SK-N-DZ (cell line): ENCODE measurements at regions not wholly inside any gene's neighbourhood (a gene's known extent, or its start where the extent isn't known, plus 50 kb on each side); places are given as distances from the start of the nearest gene placed in this dataset.
"Not testable (repeated sequence)": the region's sequence is repeated elsewhere in the genome, so short reads cannot be mapped to it uniquely, and the experiment has no call there.

Experiments
- DNase-seq: peaks from one replicate; pipeline ENCODE4 v3.0.0-alpha.2; 2015; ENCODE audit warnings: low spot score
- small RNA-seq, 2 experiments: library from RNA; depleted of rRNA; stranded (forward); fragments of <200 nt; gene quantifications; one replicate each; pipeline ENCODE3, GENCODE V24; 2014

DNA sequence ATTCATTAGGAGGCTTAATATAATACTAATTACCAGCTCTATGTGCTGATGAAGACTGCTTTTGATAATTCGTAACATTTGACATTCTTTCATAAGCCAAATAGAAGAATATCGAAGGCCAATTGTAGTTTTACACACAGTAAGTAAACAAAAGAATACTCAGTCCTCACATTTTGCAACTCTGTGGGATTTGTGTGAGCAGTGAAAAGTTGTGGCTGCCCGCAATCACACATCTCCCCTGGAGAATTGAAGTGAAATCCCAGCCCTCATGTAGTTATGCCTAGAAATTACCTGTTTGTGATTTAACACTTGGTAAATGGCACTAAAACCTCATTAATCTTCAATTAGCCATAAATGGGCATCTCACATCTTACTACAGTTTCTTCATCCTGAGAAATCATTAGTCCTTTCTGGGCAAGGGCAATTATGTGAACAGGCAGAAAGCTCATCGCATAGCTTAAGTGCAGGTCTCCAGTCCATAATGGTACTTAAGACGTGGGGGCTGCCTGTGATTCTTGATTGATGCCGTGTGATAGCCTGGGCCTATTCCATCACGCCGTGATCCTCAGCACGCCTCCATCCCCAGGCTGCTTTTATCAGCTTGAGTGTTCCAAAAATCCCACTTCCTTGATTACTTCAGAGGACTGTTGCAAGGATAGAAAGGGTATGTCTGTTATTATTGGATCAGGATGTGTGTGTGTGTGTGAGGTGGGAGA, 97.9 kb upstream of the METTL14 start:
- peak; percentile 19 for DNase-seq

DNA sequence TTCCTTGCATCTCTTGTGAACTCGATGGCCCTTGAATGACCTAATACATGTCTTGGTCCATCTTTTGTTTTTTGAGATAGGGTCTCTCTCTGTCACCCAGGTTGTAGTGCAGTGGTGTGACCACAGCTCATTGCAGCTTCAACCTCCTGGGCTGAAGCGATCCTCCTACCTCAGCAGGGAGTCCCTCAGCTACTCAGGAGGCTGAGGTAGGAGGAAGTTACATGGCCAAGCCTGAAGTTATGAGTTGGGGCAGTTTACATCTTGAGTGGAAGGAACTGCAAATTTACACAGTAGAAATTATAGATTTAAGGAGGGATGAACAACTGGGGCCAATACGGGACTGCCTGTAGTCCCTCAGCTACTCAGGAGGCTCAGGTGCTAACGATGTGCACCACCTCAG, 97.2 kb upstream of the METTL14 start:
- DNase-seq: no peak

DNA sequence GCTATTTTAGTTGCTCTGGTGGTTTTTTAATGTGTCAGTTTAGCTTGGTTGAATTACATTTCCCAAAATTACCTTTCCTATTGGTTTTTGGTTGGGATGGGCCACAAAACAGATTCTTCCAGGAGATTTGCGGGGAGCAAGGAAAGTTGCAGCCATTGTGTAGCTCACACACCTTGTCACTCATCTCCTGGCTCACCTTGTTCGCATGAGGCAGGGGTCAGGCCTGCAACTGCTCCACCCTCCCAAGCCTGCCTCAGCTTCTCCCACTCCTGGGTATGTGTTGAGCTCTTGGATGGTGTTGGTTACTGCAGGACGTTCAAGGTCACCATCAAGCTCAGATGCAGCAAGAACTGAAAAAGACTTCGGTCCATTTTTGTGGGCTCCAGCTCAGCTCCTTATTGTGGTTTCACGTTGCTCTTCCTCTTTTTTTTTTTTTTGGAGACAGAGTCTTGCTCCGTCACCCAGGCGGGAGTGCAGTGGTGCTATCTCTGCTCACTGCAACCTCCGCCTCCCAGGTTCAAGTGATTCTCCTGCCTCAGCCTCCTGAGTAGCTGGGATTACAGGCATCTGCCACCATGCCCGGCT, 95.6 kb upstream of the METTL14 start:
- DNase-seq: no peak

DNA sequence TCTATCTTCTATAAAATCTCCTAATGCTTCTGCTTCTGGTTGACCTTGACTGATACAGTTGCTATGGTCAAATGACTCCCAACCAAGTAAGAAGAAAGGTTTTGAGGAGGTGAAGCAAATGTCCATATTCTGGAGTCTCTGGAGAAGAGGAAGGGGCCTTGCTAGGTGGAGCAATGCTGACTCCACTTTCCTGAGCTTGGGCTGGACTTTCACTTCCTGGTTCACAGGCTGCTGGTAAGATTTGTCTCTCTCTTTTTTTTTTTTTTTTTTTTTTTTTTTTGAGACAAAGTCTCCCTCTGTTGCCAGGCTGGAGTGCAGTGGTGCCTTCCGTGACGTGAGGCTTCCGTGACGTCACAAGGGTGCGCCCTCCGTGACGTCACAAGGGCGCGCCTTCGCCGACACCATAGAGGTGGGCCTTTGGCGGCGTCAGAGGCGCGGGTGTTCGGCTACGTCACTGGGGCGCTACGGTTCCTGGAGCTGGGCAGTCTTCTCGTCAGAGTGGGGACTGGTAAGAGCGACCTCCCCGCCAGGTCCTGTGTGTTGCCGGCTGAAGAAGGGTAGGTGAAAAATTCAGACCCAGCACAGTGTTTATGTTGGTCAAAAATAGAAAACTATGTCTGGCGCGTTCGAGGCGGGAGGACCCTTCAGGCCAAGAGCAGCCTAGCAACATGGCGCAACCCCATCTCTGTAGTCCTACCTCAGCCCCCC, 93.7 kb upstream of the METTL14 start:
- DNase-seq: peak; percentile 80

DNA sequence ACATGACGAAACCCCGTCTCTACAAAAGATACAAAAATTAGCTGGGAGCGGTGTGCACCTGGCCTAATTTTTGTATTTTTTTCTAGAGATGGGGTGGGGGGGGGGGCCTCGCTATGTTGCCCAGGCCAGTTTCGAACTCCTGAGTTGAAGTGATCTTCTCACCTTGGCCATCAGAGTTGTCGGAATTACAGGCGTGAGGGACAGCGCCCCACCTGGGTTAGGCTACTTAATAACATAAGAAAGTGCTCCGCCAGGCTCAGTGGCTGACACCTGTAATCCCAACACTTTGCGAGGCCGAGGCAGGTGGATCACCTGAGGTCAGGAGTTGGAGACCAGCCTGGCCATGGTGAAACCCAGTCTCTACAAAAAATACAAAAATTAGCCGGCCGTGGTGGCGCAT, 92.9 kb upstream of the METTL14 start:
- not testable (repeated sequence) for DNase-seq

DNA sequence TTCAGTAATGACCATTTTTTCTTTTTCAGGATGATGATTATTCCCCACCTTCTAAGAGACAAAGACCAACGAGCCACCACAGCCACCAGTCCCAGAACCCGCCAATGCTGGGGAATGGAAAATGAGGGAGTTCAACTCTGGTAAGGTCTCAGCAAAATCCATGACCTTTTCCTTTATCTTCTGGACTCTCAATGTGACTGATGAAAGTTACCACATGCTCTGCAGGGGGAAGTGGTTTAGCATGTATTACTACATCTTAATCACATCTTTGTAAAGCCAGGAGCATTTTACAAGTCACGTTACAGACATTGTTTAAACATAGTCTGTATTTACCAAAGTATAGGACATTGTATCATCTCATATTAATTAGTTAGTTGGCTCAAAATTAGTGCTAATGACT, 89.3 kb upstream of the METTL14 start:
- not testable (repeated sequence) for DNase-seq

DNA sequence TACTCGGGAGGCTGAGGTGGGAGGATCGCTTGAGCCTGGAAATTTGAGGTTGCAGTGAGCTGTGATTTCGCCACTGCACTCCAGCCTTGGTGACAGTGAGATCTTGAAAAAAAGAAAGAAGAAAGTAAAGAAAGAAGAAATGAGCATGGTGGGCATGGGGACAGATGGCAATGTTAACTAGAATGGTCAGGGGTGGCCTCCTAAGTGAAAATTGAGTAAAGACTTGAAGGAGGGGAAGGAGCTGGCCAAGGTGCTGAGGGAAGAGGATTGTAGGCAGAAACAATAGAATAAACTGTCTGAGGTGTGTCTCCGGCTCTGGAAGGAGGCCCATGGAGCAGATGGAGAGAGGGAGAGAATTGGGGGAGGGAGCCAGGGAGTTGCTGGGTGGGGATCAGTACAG, 60.1 kb upstream of the METTL14 start:
- not testable (repeated sequence) for DNase-seq

DNA sequence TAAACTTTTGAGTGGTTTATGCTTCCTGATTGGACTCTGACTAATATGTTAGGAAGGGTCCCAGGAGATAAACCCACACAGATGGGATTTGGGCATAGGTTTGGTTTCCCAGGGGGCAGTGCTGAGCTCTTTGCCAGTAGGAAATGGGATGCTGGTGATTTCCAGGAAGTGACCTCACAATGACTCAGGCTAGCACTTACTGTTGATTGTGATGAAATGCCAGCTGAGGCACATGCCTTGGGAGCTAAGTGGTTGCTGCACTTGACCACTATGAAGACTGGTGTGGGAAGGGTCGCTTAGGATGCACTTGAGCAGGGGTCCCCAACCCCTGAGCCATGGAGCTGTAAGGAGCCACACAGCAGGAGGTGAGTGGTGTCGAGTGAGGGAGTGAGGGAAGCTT, 55.5 kb upstream of the METTL14 start:
- DNase-seq: not testable (repeated sequence)

DNA sequence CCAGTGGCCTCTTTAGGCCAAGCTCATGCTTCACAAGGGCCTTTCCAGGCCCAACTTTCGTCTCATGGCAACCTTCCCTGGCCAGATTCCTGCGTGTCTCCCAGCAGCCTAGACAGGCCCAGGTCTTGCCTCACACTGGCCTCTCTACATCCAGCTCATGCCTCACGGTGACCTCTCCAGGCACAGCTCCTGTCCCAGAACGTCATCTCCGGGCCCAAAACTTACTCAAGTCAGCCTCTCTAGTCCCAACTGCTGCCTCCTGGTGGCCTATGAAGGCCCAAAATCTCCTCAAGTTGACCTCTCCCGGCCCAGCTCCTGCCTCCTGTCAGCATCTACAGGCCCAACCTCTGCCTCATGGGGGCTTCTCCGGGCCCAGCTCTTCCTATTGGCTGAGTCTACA, 54.3 kb upstream of the METTL14 start:
- DNase-seq: not testable (repeated sequence)

DNA sequence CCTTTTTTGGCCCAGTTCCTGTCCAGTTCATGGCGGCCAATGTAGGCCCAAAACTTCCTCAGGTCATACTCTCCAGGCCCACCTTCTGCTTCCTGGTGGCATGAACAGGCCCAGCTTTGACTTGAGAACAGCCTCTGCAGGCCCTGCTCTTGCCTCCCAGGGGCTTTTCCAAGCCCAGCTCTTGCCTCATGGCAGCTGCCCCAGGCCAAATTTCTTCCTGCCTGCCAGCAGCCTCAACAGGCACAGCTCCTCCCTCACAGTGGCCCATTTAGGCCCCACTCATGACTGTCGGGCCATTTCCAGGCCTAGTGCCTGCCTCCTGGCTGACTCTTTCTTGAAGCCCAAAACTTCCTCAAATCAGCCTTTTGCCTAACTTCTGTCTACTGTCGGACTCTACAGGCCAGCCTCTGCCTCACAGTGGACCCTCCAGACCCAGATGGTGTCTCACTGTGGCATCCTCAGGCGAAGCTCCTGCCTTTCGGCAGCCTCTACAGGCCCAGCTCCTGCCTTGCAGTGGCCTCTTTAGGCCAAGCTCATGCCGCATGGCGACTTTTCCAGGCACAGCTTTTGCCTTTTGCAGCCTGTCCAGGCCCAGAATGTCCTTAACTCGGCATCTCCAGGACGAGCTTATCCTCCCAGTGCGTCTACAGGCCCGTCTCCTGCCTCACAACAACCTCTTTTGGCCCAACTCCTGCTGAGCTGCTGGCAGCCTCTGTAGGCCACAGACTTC, 53.7 kb upstream of the METTL14 start:
- not testable (repeated sequence) for DNase-seq

DNA sequence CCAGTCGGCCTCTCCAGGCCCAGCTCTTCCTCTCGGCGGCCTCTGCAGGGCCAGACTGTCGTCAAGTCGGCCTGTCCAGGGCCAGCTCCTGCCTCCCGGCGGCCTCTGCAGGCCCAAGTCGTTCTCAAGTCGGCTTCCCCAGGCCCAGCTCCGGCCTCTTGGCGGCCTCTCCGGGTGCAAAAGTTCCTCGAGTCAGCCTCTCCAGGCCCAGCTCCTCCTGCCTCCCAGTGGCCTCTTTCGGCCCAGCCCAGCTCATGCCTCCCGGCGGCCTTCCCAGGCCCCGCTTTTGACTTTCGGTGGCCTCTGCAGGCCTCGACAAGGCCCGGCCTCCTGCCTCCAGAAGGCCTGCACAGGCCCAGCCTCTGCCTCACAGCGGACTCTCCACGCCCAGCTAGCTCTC, 51.7 kb upstream of the METTL14 start:
- DNase-seq: not testable (repeated sequence)

DNA sequence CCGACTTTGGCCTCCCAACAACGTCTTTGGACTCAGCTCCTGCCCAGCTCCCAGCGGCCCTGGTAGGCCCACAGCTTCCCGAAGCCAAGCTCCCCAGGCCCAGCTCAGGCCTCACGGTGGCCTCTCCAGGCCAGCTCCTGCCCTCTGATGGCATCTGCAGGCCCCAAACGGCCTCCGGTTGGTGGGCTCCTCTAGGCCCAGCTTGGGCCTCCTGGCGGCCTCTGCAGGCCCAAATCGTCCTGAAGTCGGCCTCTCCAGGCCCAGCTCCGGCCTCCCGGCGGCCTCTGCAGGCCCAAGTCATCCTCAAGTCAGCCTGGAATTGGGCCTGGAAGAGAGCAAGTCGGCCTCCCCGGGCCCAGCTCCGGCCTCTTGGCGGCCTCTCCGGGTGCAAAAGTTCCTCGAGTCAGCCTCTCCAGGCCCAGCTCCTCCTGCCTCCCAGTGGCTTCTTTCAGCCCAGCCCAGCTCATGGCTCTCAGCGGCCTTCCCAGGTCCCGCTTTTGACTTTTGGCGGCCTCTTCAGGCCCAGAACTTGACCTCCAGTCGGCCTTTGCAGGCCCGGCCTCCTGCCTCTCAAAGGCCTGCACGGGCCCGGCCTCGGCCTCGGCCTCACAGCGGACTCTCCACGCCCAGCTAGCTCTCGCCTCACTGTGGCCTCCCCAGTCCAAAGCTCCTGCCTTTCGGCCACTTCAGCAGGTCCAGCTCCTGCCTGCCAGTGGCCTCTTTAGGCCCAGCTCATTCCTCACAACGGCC, 50.9 kb upstream of the METTL14 start:
- not testable (repeated sequence) for DNase-seq

Small RNAs in the stretch of these regions (small RNA-seq; reads per million reads assigned to genes)
- 0 reads per million in 2 experiments for gene AC092670.1
- gene RNU6-1054P: 0 to 0.04 reads per million in 2 experiments
